HG02678 (cell line): ENCODE measurements at regions not wholly inside any gene's neighbourhood (a gene's known extent, or its start where the extent isn't known, plus 50 kb on each side); places are given as distances from the start of the nearest gene placed in this dataset.

Experiments used
- ATAC-seq: cut with Tn5 transposase; IDR thresholded peaks from one replicate; pipeline ENCODE4 v1.9.1; 2021; ENCODE audit warnings: mild to moderate bottlenecking, moderate library complexity; ENCODE audit not compliant: unreplicated experiment

DNA sequence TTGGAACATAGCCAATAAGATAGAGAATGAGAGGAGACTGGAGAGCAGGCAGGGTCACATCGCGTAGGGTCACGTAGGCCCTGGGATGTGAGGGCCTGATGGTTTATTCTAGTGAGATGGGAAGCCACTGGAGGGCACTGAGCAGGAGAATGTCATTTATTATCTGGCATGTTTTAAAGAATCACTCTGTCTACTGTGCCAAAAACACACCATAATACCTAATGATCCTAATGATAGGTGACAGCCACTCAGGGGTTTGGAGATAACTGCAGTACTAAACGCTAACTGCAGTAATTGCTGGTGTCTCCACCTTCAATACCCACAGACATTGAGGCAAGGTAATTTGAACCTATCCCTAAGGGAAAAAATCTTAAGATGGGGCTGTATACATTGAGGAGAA is 185.4 kb downstream of the TTLL7 start:
- no peak for ATAC-seq

DNA sequence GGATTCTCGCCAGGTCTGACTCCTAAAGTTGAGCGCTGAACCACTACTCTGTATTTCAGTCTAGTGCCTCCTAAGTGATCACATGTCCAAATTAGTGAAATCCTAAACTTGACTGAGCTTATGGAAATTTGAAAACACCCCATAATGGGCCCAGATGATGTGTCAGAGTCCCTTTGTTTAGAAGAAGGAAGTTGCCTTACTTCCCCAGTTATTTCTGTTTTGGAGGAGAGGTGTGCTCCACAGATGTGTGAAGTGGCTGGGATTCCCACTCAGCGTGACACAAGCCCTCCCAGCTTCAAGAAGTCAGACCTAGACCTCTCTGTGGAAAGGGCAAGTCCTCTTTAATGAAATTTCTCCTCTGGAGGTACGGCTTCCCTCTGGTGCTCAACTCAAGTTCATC is 188.8 kb downstream of the TTLL7 start:
- ATAC-seq = no peak

DNA sequence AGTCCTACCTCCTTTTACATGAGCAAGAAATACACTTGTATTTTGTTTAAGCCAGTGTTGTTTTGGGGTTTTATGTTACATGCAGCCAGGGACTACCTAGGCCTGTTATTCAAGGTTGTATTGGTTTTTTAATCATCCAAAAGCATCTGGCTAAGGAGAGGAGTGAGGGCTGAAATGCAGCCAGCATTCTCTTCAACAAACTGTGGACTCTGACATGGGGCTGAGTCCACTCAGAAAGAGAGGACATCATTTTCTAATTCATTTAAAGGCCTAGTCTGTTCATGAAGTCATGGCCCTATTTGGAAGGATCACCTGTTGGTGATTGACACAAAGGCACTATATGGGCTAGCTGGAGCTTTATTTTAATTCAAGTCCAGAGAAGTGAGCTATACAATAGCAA is 190.4 kb downstream of the TTLL7 start:
- ATAC-seq = no peak

DNA sequence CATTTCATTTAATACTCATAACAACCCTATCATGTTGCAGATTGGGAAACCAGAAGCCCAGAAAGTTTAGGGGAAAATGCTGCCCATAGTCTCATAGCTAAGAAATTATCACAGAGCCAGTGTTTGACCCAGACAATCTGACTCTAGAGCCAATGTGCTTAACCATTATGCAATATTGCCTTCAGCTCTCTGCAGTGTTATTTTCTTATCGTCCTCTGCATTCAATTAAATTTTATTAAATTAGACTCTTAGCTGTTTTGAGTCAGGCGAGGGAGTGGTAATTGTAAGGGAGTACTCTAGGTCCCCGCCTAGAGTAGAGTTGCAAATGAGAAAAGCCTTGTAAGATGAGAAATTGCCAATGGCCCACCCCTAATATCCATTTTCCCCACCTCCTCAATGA is 191.1 kb downstream of the TTLL7 start:
- ATAC-seq = no peak

DNA sequence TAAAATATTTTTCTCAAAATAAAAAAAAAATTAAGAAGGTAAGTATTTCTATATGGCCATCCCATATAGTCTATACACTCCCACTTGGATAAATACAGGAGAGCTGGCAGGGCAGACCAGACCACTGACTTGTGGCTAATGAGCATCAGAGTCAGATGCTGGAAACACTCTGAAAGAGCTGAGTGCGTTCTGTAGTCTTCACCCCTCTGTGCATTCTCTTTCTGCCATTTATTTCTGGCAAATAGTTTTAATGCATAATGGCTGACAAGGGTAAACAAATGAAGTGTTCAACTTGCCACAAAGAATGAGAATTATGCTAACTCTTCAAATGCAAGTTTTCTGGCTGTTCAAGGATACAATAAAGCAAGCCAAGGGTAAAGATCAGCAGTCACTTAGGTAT is 191.7 kb downstream of the TTLL7 start:
- ATAC-seq = no peak

DNA sequence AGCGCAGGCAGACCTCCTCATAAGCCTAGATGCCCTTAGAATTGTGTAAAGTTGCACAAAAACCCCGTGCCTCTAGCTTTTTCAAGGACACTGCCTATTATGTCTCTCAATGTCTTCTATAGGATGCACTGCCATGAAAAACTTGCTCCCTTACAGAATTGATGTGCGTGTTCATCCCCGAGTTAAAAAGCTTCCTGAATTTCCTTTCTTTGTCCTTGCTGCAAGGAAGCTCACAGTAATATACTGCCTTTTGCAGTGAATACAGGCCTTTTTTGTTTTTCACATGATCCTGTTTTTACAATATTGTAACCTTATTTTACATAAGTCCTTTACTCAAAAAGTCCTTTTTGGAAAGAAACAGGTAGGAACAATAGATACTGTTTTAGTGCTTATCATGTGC is 193.0 kb downstream of the TTLL7 start:
- ATAC-seq = no peak

DNA sequence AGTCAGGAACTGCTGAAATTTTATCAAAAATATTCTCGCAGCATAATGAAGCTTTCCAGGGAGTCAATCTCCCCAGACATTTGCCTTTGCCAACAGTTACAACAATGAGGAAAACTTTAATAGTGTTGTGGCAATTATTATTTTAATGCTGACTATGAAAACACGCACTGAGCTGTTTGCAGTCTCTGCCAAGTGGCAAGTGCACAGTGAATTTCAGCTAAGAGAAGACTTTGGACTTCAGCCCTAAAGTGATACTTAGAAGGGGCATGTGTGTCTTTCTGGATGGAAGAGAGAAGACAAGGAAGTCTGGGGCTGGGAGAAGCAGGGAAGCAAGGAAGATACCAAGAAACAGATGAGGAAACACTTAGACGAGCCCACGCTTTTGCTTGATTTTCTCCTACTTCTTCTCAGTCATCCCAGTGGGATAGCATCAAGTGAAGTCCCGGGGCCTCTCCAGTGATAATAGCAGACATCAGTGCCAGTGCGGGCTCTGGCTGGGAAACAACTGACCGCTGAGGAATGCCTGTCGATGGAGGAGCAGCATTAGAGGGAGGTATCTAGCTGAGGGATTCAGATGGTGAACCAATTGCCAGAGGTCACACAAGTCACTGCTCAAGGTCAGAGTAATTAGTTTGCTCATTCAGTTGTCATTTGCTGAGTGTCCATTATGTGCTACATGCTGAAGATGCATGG is 196.3 kb downstream of the TTLL7 start:
- ATAC-seq = no peak

DNA sequence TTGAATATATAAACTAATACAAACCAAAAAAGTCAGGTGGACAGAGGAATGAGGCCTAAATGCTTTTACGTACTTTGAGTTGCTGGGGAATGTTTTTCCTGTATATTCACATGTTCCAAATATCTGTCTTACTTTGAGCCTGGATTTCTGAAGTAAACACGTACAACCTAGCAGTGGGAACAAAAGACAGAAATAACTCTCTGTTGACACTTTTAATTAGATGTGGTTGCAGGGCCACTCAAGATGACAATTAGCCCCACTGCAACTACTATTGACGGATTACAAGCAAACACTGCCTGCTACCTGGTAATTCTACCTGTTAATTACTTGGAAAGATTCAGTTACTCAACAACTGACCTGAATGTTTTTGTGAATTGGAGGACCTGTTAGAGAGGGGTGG is 196.9 kb downstream of the TTLL7 start:
- ATAC-seq = no peak

DNA sequence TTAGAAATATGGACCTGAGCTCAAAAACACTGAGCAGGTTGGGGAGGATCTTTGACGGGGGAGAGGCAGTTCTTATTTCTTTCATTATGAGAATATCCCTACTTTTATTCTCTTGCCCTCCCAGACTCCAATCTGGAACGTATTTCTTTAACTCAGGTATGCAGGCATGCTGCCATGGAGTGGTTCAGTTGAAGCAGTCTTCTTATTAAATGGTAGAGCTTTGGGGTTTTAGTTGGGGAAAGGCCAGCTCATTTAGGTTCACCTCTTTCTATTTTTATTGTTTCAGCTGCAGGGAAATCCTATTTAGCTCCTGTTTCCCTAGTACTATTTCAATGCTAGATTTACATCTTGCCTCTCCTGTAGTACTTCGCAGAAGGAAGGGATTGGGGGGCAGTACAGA is 198.9 kb downstream of the TTLL7 start:
- ATAC-seq = no peak

DNA sequence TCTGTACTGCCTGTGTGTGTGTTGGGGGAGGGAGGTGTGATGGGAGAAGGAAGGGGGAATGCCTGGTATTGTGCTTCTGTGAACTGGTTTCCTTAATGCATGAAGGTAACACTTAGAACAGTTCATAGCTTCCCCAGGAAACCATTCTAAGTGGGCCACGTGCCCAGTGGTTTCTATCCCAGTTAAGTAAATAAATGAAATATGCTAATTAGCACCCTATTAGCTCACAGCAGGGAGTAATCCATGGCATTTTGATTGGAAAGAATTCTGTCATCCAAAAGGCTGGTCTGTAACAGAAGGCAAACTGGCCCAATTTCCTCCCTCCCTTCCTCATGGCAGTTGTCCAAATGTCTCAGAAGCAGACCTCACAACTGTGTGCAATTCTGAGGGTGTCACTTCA is 199.3 kb downstream of the TTLL7 start:
- no peak for ATAC-seq

DNA sequence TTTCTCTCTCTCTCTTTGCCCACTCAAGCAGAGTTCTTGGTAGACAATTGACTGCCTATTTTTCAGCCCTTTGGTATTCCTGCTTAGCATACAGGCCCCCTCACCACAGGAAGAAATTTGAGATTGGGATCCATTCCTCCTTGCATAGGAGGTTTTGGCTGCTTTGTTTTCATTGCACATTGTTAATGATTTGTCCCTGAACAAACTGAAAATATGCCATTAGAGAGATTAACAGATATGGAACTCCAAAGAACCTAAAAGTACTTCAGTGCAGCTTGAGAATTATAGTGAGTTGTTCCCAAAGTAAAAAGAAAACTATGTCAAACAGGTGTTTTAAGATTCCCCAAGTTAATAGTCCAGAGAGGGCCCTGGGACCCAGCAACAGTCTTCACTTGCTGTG is 200.0 kb downstream of the TTLL7 start:
- ATAC-seq = no peak

DNA sequence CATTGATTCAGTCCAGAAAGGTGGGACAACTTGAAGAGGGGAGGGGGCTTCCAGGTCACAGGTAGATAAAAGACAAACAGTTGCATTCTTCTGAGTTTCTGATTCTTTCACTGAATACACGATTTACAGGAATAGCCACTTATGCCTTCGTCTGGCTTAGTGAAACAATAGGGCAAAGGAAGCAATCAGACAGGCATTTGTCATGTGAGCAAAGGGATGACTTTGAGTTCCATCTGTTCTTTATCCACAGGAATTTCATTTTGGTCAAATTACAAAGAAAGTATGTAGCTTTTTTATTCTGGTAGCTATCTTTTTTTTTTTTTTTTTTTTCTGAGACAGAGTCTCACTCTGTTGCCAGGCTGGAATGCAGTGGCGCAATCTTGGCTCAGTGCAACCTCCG is 202.5 kb downstream of the TTLL7 start:
- no peak for ATAC-seq

DNA sequence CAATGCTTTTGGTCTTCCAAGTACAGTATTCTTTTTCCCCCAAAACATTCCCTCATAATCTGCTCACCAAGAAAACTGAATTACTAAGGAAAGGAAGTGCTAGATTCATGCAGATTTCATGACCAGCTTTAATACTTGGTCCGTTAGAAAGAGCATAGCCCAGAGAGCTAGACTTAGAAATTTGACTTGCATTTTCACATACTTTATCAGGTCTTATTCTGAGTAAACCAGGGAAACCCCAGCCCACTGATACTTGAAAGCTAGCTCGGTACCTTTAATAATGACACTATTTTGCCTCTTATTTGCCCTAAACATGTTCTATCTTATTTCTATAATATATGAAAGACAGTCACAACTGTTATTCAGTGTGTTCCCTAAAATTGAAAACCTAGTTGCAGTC is 204.5 kb downstream of the TTLL7 start:
- peak; percentile 83 for ATAC-seq

DNA sequence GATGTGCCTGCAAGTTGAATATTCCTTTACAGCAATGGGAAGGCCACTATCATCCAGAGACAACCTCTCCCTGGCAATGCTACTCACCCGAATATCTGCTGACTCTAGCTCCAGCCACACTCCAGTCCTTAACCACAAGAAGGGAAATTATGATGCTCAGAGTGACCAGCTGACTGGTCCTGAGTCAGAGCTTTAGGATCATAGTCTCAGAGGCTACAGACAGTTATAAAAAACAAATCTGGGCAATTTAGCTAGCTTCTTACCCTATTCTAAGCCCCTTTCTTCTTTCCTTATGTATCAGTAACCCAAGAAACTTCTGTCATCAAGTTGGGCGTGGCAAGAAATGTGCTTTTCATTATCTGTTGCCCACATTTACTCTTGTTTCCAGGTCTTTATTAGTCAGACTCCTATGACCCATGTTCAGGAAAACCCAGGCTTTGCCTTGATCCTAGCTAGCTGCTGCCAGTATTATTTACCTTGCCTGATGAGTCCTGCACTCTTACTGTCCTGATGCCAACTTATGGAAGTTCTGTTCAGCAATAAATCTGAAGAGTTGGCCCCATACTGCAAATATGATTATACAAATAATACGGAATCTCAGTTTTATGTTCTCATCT is 207.0 kb downstream of the TTLL7 start:
- ATAC-seq = no peak

DNA sequence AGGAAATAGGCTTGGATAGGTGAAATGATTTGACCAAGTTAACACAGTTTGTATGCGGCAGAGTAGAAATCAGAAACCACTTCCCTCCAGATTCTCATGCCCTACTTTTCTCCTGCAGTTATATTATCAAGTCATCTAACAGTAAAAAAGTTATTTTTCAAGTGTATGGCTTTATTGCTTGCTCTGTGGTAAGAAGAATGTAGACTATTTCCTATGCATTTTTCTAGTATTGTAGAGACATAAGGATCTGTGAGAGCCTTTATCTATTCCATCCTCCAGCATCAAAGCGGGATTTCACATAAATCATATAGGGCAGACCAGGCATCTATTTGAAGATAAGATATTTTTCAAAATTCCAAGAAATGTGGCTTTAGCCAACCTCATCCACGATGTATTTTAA is 208.5 kb downstream of the TTLL7 start:
- ATAC-seq = no peak

DNA sequence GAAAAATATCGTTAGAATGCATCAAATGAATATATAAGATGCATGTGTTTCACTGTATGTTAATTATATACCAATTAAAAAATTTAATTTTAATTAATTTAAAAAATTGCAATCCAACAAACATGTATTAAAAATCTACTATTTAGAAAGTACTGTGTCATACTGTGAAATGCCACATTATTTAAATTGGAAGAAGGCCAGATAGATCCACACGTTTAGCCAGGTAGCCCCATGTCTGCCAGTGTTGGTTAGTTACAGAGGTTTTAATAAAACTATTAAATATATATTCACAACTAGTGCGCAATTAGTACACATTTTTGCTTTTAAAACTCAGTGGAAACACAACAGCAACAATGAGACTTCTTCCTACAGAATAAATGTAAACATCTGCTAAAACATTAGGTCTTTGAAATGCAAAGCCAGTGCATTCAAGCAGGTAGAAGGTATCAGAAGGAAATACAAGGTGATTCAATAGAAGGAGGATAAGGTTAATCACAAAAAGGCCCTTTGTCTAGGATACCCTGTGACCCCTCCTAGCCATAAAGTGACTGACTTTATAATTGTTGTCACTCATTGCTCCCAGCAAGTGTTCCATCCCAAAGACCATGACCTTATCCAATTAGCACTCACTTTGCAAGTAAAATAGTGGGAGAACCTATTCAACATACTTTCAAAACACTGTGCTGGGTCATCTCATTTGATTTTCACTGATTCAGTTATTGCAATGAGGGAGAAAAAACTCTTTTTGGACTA is 211.5 kb downstream of the TTLL7 start:
- ATAC-seq = no peak

DNA sequence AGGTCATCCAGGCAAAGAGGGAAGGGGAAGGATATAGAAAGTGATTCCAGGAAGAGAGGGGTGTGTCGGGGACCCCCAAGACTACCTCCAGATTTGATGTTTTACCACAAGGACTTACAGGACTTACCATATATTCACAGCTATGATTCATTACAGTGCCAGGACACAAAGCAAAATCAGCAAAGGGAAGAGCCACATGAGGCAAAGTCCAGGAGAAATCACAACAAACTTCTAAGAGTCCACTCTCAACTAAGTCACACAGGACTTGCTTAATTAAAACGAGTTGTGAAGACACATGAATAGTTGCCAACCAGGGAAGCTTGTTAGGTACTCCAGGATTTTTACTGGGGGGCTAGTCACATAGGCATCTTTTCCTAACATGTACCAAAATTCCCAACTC is 217.3 kb downstream of the TTLL7 start:
- ATAC-seq = no peak

DNA sequence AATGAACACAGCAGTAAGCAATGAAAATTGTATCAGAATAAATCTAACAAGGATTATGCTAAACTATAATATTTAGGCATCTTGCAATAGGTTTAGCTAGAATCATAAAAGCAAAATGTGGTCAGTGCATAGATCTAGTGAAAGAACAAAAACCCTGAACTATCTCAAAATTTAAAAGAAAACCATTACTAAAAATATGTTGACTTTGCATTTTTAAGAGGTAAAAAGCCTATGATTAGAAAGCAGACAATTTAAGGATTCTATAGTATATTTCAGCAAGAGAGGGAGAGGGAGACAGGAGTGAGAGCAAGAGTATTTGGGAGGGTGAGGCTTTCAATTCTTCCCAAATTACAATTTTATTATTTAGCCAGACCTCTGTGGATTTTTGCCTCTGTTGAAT is 219.4 kb downstream of the TTLL7 start:
- ATAC-seq = no peak

DNA sequence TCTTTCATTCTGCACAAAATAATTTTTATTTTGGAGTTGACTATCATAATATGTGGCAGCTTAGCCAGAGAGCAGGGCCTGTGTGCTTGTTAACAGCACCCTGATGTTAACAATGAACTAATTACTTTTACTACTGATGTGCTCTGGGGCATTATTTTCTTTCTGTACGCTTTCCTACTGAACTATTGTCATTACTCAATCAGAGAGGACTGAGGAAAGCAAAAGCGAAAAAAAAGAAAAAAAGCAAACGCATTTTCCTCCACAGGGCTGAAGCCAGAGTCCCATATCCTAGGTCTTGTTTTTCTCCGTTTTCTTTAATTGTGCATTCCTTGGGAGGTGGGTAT is 221.2 kb downstream of the TTLL7 start:
- ATAC-seq = no peak

DNA sequence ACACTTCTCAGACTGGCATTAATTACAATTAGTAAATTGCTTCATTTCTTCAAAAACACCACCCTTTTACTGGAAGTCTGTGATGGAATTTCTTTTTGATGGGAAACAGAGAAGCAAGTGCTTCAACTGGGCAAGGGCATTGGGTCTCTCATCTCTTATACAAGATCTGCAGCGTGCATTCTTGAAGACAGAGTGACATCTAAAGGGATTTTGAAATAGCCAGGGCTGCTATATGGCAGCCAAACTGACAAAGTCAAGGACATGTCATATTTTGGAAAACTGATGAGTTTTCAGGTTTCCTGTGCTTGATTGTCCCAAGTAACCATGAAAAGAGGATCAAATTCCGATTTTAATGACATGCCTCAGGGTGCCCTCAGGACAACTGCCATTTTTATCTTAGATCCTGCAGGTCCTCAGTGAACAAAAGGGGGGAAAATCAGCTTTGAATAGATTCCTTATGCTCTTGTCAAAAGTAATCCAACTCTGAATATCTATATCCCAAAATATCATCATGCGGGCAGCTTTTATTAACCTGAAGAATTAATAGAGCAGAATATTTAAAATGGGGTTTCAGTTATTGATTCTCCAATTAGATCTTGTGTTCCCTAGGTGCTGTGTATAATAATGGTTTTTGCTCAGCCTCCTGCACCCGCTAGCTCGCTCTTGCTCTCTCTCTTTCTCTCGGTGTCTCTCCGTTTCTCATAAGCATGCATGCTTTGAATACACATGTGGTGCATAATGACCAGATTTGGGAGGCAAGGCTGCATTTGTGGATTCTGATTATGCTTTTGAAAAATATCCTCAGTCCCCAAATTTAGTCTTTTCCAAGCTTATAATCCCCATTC is 221.8 kb downstream of the TTLL7 start:
- no peak for ATAC-seq

DNA sequence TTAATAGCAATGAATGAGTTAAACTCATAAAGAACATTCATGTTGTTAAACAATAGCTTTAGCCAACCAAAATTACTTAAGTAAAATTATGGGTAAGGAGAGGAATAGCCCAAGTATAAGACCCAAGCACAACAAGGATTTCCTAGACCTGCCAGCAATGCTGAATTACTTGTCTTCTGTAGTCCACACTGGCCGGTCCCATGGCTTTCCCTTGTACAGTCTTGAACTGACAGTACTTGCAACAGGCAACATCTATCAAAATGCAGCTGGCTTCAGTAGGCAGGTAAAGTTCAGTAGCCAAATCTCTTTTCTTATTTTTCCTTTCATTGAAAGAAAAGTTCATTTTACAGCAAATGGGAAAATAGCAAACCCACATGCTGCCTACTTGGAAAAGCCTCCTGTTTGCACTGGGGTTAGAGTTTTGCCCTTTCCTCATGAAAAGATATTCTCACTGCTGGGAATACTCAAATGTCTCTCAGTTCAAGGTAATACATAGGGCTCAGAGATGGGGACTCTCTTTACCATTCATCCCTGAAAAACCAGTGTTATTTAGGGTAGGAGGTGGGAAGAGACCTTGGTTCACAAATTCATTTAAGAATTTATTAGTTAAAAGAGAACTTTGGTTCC is 222.8 kb downstream of the TTLL7 start:
- no peak for ATAC-seq
